Immature natural killer cell (primary cell): ENCODE measurements at regions not wholly inside any gene's neighbourhood (a gene's known extent, or its start where the extent isn't known, plus 50 kb on each side); places are given as distances from the start of the nearest gene placed in this dataset.
"Not testable (repeated sequence)": the region's sequence is repeated elsewhere in the genome, so short reads cannot be mapped to it uniquely, and the experiment has no call there.

Experiments
- DNase-seq, 3 donors: peaks; one replicate each; pipeline ENCODE4 v3.0.0; 2022; ENCODE audit warnings: mixed read lengths in 1 of 3
- H3K27ac Mint-ChIP-seq, 6 donors: one replicate each; pipeline ENCODE4 v1.8.0; 2020; ENCODE audit warnings: mixed read lengths in 6 of 6, mild to moderate bottlenecking in 5 of 6, inconsistent platforms in 4 of 6, moderate library complexity in 3 of 6
- H3K27me3 Mint-ChIP-seq, 3 donors: one replicate each; pipeline ENCODE4 v1.8.0; 2020 to 2021; ENCODE audit warnings: low read depth in 3 of 3, mild to moderate bottlenecking in 3 of 3, mixed read lengths in 3 of 3, moderate library complexity in 3 of 3, inconsistent platforms in 1 of 3
- H3K36me3 Mint-ChIP-seq, 3 donors: one replicate each; pipeline ENCODE4 v1.8.0; 2020; ENCODE audit warnings: mixed read lengths in 3 of 3, inconsistent platforms in 2 of 3, mild to moderate bottlenecking in 2 of 3
- H3K4me1 Mint-ChIP-seq, 2 donors: one replicate each; pipeline ENCODE4 v1.8.0; 2020; ENCODE audit warnings: inconsistent platforms in 2 of 2, mild to moderate bottlenecking in 2 of 2, mixed read lengths in 2 of 2, moderate library complexity in 1 of 2
- H3K4me3 Mint-ChIP-seq, 5 donors: one replicate each; pipeline ENCODE4 v1.8.0; 2020; ENCODE audit warnings: mild to moderate bottlenecking in 5 of 5, mixed read lengths in 5 of 5, inconsistent platforms in 3 of 5, moderate library complexity in 3 of 5
- H3K9me3 Mint-ChIP-seq, 6 donors: one replicate each; pipeline ENCODE4 v1.8.0; 2020; ENCODE audit warnings: mild to moderate bottlenecking in 6 of 6, mixed read lengths in 6 of 6, inconsistent platforms in 4 of 6, moderate library complexity in 3 of 6

DNA sequence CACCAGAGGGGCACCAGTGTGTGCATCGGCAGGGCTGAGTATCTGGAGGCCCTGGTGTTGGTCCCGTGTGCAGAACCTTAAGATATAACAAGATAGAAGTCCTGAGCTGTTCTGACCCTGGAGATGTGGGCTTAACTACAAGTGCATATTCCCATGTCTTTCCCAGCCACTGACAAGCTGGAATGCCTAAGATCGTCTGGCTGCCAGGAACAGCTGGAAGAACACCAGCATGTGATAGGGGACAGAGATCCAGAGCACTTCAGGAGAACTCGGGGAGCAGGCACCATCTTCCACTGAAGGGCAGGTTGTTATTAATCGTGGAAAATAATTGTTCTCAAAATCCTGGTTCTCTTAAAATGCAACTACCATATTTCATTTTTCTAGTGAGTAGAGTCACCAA is 419.9 kb upstream of the RUNX1 start:
- Mint-ChIP-seq H3K27me3 (peaks cover 2 to 7% (median 2%) of the 10 kb centered on the region in 3 donors), H3K27ac (no peak overlapping the region), H3K4me3 (no peak overlapping the region), H3K4me1 (no peaks in the 10 kb centered on the region), H3K9me3 (no peaks in the 10 kb centered on the region), H3K36me3 (peaks cover 0 to 4% (median 0%) of the 10 kb centered on the region in 3 donors)
- DNase-seq, result no peak

GRCh38 chr21:35467566-35467965 is 418.5 kb upstream of the RUNX1 start:
- no peak overlapping the region for H3K4me3 Mint-ChIP-seq
- H3K27ac Mint-ChIP-seq, result no peak overlapping the region
- peaks cover 0 to 6% (median 2%) of the 10 kb centered on the region in 3 donors for H3K27me3 Mint-ChIP-seq
- H3K36me3 Mint-ChIP-seq, result peaks cover 0 to 4% (median 0%) of the 10 kb centered on the region in 3 donors
- no peaks in the 10 kb centered on the region for H3K4me1 Mint-ChIP-seq
- no peak for DNase-seq
- no peaks in the 10 kb centered on the region for H3K9me3 Mint-ChIP-seq

DNA sequence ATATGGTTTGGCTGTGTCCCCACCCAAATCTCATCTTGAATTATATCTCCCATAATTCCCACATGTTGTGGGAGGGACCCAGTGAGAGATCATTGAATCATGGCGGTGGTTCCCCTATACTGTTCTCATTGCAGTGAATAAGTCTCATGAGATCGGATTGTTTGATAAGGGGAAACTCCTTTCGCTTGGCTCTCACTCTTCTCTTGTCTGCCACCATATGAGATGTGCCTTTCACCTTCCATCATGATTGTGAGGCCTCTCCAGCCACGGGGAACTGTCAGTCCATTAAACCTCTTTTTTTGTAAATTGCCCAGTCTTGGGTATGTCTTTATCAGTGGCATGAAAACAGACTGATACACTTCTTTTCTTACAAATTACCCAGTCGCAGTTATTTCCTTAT is 417.6 kb upstream of the RUNX1 start:
- not testable (repeated sequence) for H3K4me3 Mint-ChIP-seq, H3K36me3 Mint-ChIP-seq, H3K9me3 Mint-ChIP-seq, H3K4me1 Mint-ChIP-seq, H3K27me3 Mint-ChIP-seq, H3K27ac Mint-ChIP-seq, DNase-seq

- no peak for DNase-seq
- no peak overlapping the region for H3K4me3 Mint-ChIP-seq
- H3K36me3 Mint-ChIP-seq, result peaks cover 0 to 4% (median 0%) of the 10 kb centered on the region in 3 donors
Observed at GRCh38 chr21:35465741-35466140, 416.6 kb upstream of the RUNX1 start.

DNA sequence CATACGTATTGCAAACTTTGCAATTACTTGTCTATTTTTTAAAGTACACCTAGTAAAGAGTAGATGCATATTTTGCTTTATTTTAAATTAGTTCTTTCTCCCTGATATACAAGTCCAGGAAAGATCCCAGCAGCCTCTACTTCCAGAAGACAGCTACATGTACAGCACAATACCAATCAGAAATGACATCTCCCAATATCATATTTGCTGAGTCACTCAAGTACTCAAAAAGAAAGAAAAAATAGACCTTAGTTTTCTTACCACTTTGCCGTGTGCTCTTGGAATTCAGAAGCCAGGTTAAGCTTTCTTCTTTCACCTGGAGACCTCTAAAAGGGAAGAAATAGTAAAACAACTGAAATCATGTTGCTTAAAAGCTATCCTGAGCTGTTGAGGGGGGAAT is 412.6 kb upstream of the RUNX1 start:
- Mint-ChIP-seq H3K36me3 (peaks cover 0 to 4% (median 0%) of the 10 kb centered on the region in 3 donors), H3K27me3 (peaks cover 0 to 6% (median 0%) of the 10 kb centered on the region in 3 donors), H3K9me3 (no peaks in the 10 kb centered on the region), H3K4me3 (no peak overlapping the region), H3K27ac (no peak overlapping the region), H3K4me1 (peaks cover 0 to 13% of the 10 kb centered on the region in 2 donors)
- no peak for DNase-seq

More at GRCh38 chr21:35465741-35466140, 416.6 kb upstream of the RUNX1 start:
- Mint-ChIP-seq H3K27me3 (peaks cover 0 to 6% (median 2%) of the 10 kb centered on the region in 3 donors), H3K9me3 (no peaks in the 10 kb centered on the region), H3K4me1 (no peaks in the 10 kb centered on the region), H3K27ac (no peak overlapping the region)

DNA sequence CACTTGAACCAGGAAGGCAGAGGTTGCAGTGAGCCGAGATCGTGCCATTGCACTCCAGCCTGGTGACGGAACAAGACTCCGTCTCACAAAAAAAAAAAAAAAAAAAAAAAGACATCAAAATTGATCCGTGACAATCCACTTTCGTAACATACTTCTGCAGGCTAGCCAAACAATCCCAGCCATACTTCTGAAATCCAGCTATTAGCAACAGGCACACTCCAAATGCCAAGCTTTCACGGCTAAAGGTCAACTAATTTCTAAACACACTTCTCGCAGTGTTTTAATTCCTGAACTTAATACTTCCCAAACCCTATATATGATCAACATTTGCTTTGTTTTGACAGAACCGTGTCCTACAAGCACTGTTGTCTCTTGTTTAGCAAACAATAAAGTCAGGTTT is 411.3 kb upstream of the RUNX1 start:
- no peaks in the 10 kb centered on the region for H3K36me3 Mint-ChIP-seq
- no peak for DNase-seq

GRCh38 chr21:35458405-35458804 is 409.3 kb upstream of the RUNX1 start:
- no peak for DNase-seq
- Mint-ChIP-seq H3K27me3 (peaks cover 0 to 3% (median 0%) of the 10 kb centered on the region in 3 donors), H3K4me1 (peaks cover 0 to 14% of the 10 kb centered on the region in 2 donors), H3K9me3 (no peaks in the 10 kb centered on the region), H3K27ac (no peak overlapping the region), H3K4me3 (no peak overlapping the region), H3K36me3 (no peaks in the 10 kb centered on the region)

More for the DNA sequence above, 411.3 kb upstream of the RUNX1 start:
- Mint-ChIP-seq H3K27ac (no peak overlapping the region), H3K4me3 (no peak overlapping the region), H3K27me3 (peaks cover 0 to 4% (median 0%) of the 10 kb centered on the region in 3 donors), H3K9me3 (no peaks in the 10 kb centered on the region), H3K4me1 (peaks cover 0 to 14% of the 10 kb centered on the region in 2 donors)

DNA sequence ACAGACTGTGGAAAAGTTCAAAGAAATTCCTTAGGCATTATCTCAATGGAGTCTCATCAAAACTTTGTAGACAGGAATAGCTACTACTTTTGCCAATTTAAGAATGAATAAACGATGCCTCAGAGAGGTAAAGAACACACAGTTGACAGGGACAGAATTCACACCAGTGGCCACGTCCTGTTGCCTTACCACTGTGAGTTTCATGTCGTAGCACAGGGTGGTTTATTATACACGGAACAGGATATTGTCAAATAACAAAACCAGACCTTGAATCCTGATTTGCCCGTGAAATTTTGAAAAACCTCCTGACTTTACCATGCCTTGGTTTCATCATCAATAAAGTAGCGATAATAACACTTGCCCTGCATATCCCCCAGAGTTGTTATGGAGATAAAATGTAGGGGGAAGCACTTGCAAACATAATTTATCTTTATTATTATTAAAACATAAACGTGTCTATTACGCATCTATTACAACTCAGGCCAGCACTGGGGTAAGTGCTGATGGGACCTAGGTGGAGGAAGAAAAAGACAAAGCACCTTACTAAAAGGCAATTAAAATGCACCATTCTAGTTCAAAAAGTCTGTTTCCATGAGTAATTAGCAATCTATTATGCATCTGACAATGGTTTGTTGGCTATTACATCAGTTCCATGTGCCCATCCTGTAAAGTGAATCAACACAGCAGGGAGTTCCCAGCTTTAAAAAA is 408.1 kb upstream of the RUNX1 start:
- Mint-ChIP-seq H3K4me1 (peaks cover 0 to 14% of the 10 kb centered on the region in 2 donors), H3K4me3 (no peak overlapping the region), H3K9me3 (no peaks in the 10 kb centered on the region), H3K27me3 (peaks cover 0 to 3% (median 0%) of the 10 kb centered on the region in 3 donors), H3K36me3 (peaks cover 0 to under 1% (median 0%) of the 10 kb centered on the region in 3 donors), H3K27ac (no peak overlapping the region)
- DNase-seq, result peak in 2 of 3 donors; percentile 11 to 22

- Mint-ChIP-seq H3K4me1 (no peaks in the 10 kb centered on the region), H3K9me3 (no peaks in the 10 kb centered on the region), H3K27me3 (peaks cover 0 to 3% (median 3%) of the 10 kb centered on the region in 3 donors), H3K27ac (no peak overlapping the region), H3K36me3 (peaks cover 0 to 11% (median 0%) of the 10 kb centered on the region in 3 donors), H3K4me3 (no peak overlapping the region)
- DNase-seq, result no peak
Observed at GRCh38 chr21:35451276-35451675, 402.2 kb upstream of the RUNX1 start.

- Mint-ChIP-seq H3K4me3 (no peak overlapping the region), H3K36me3 (peaks cover 0 to 11% (median 0%) of the 10 kb centered on the region in 3 donors)
Observed at GRCh38 chr21:35450830-35451229, 401.7 kb upstream of the RUNX1 start.

DNA sequence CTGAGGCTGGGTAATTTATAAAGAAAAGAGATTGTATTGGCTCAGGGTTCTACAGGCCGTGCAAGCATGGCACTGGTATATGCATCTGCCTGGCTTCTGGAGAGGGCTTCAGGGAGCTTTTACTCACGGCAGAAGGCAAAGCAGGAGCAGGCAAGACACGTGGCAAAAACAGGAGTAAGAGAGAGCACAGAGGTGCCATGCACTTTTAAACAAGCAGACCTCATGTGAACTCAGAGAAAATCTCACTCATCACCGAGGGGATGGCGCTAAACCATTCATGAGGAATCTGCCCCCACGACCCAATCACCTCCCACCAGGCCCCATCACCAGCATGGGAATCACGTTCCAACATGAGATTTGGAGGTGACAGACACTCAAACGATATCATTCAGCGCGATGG is 400.7 kb upstream of the RUNX1 start:
- Mint-ChIP-seq H3K4me1 (no peaks in the 10 kb centered on the region), H3K36me3 (peaks cover 0 to 11% (median 0%) of the 10 kb centered on the region in 3 donors), H3K27me3 (peaks cover 0 to 3% (median 2%) of the 10 kb centered on the region in 3 donors), H3K9me3 (no peaks in the 10 kb centered on the region), H3K4me3 (no peak overlapping the region), H3K27ac (no peak overlapping the region)
- no peak for DNase-seq

More at GRCh38 chr21:35450830-35451229, 401.7 kb upstream of the RUNX1 start:
- DNase-seq, result no peak
- no peaks in the 10 kb centered on the region for H3K4me1 Mint-ChIP-seq
- H3K27ac Mint-ChIP-seq, result no peak overlapping the region
- H3K27me3 Mint-ChIP-seq, result peaks cover 0 to 3% (median 2%) of the 10 kb centered on the region in 3 donors
- H3K9me3 Mint-ChIP-seq, result no peaks in the 10 kb centered on the region

DNA sequence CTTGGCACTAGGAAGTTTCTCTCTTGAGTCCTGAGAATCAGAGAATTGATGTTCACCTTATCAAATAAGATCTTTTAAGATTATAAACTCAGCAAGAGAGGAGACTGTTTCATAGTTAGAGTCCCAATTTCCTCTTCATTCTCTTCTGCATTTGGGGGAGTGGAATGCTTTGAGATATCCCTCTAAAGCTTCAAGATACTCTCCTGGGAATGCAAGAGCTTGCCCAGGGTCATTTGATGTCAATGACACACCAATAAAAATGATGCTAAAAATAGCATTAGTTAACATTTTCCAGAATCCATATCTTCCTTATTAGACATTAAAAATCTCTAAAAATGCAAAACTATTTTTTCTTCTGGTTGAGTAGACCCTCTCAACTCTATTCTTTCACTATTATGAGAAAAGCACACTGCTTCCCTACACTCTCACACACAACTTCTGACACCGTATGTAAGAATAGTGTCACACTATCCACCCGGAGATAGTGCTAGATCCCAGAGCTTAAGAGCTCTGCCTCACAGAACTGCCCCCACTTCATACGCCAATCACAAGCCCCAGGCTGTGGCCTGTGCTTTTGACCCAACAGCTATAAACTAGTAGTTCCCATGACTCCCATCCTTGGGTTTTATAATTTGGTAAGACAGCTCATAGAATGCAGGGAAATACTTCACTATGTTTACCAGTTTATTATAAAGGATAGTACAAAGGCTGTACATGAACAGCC is 399.9 kb upstream of the RUNX1 start:
- Mint-ChIP-seq H3K36me3 (peaks cover 0 to 11% (median 0%) of the 10 kb centered on the region in 3 donors), H3K9me3 (no peaks in the 10 kb centered on the region), H3K4me3 (no peak overlapping the region), H3K4me1 (no peaks in the 10 kb centered on the region), H3K27me3 (peaks cover 0 to 7% (median 5%) of the 10 kb centered on the region in 3 donors), H3K27ac (no peak overlapping the region)
- no peak for DNase-seq

DNA sequence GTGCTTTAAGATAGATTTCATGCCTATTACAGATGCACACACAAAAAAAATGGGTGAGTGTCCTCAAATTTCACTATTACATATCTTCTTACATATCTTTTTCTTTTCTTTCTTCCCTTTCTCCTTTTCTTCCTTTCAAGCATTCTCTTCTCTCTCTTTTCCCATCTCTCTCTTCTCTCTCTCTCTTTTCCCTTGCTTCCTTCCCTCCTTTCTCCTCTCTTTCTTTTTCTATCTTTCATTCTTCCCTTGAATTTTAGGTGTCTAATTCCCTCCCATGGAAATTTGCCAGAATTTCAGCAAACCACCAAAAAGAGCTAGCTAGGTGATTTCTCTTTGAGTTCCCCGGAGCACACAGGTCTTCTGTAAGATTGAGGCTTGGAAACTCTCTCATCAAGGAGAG is 395.3 kb upstream of the RUNX1 start:
- H3K4me3 Mint-ChIP-seq, result no peak overlapping the region

GRCh38 chr21:35441868-35442582 is 392.9 kb upstream of the RUNX1 start:
- DNase-seq, result no peak
- peaks cover 0 to 9% of the 10 kb centered on the region in 2 donors for H3K4me1 Mint-ChIP-seq
- no peak overlapping the region for H3K27ac Mint-ChIP-seq
- no peaks in the 10 kb centered on the region for H3K36me3 Mint-ChIP-seq
- peaks cover 2 to 13% (median 9%) of the 10 kb centered on the region in 3 donors for H3K27me3 Mint-ChIP-seq
- no peak overlapping the region for H3K4me3 Mint-ChIP-seq
- peaks cover 0 to 1% (median 0%) of the 10 kb centered on the region in 6 donors for H3K9me3 Mint-ChIP-seq

More for the DNA sequence above, 395.3 kb upstream of the RUNX1 start:
- Mint-ChIP-seq H3K27ac (no peak overlapping the region), H3K9me3 (no peaks in the 10 kb centered on the region), H3K27me3 (peaks cover 2 to 11% (median 9%) of the 10 kb centered on the region in 3 donors), H3K4me1 (no peaks in the 10 kb centered on the region), H3K36me3 (no peaks in the 10 kb centered on the region)
- no peak for DNase-seq
